ENCODE measurements at regions not wholly inside any gene's neighbourhood (a gene's known extent, or its start where the extent isn't known, plus 50 kb on each side); places are given as distances from the start of the nearest gene placed in this dataset.

DNA sequence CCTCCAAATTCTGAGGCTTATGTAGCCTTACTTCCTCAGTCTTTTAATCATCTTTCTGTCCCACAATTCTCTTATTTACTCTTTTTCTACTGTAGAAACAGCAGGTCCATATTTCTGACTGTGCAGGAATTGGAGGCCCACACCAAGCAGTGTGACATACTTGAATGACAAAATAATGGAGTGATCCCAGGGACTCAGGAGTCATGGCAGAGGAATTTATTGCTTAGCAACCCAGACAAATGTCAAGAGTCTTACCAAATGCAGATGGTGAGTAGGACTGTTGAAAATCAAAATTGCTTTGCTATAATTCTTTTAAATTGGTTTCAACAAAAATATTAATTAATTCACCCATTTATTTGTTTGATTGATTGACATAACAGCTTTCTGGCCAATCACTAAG is 59.9 kb downstream of the HTR1B start:
- no peak overlapping the region for H3K4me3 ChIP-seq (ENCODE audit: low read depth, low read length)
- TF ChIP-seq, protein P1, sequence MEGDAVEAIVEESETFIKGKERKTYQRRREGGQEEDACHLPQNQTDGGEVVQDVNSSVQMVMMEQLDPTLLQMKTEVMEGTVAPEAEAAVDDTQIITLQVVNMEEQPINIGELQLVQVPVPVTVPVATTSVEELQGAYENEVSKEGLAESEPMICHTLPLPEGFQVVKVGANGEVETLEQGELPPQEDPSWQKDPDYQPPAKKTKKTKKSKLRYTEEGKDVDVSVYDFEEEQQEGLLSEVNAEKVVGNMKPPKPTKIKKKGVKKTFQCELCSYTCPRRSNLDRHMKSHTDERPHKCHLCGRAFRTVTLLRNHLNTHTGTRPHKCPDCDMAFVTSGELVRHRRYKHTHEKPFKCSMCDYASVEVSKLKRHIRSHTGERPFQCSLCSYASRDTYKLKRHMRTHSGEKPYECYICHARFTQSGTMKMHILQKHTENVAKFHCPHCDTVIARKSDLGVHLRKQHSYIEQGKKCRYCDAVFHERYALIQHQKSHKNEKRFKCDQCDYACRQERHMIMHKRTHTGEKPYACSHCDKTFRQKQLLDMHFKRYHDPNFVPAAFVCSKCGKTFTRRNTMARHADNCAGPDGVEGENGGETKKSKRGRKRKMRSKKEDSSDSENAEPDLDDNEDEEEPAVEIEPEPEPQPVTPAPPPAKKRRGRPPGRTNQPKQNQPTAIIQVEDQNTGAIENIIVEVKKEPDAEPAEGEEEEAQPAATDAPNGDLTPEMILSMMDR (IDR thresholded peaks at IDR 0.05; ENCODE audit: borderline replicate concordance, insufficient read depth, low read depth, low read length) = no peak

GRCh38 chr6:77401231-77401630 is 62.1 kb downstream of the HTR1B start:
- H3K4me3 ChIP-seq (ENCODE audit: low read depth, low read length) = no peak overlapping the region
- TF ChIP-seq, protein P1 (IDR thresholded peaks at IDR 0.05; ENCODE audit: borderline replicate concordance, insufficient read depth, low read depth, low read length) = no peak

DNA sequence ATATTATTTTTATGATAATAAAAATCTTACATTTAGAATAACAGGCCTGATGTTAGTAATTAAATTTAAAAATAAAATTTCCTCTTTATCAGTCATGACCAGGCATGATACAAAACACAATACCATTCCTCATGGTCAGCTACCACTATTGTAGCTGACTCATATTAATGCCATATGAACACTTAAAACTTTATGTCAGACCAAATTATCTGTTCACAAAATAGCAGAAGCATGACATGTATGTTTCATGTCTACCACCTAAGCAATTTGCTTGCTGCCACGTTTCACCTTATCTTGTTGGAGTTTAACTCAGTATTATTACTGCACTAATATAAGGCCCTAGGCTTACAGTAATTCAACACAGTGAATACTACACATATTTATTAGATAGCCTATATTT is 65.7 kb downstream of the HTR1B start:
- TF ChIP-seq, protein P1 (IDR thresholded peaks at IDR 0.05; ENCODE audit: borderline replicate concordance, insufficient read depth, low read depth, low read length) = no peak
- no peak overlapping the region for H3K4me3 ChIP-seq (ENCODE audit: low read depth, low read length)

- TF ChIP-seq, protein P1 (IDR thresholded peaks at IDR 0.05; ENCODE audit: borderline replicate concordance, insufficient read depth, low read depth, low read length) = no peak
- no peak overlapping the region for H3K4me3 ChIP-seq (ENCODE audit: low read depth, low read length)
Observed at GRCh38 chr6:77389402-77389801, 73.9 kb downstream of the HTR1B start.

DNA sequence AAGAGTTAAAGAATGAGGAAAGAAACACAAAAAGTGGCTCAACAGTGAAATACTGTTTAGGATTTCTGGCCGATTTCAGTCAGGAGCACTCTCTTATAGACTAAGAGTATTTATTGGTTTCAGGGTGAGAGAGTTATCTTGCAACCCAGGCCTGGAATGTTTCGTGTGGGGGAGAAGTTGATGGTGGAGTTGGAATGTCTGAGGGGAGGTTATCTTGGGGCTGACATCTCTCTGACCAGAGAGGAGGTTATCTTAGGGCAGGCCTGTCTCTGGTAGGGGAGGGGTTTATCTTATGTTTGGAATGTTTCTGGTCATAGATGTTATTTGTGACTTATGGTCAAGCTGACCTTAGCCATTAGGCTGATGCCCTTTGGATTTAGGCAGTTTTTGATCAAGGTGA is 80.3 kb downstream of the HTR1B start:
- TF ChIP-seq, protein P1 (IDR thresholded peaks at IDR 0.05; ENCODE audit: borderline replicate concordance, insufficient read depth, low read depth, low read length) = no peak
- no peak overlapping the region for H3K4me3 ChIP-seq (ENCODE audit: low read depth, low read length)

GRCh38 chr6:77373955-77374354 is 89.3 kb downstream of the HTR1B start:
- no peak overlapping the region for H3K4me3 ChIP-seq (ENCODE audit: low read depth, low read length)

DNA sequence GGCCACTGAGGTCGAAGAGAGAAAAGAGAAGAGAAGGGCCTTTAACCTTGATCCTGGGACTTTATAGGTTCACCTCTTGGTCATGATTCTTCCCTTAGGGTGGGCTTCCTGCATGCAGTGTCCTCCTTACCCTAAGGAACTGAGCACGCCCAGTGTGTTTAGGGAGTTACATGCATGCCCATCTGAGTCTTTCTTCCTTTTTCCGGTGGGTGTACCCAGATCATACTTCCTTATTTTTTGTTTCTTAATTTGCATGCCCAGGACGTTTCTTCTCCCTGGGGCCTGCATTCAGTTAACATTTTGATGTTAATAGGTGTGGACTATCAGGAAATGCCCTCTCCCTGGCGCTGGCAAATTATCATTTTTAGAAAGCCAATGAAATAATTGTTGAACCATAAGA is 91.5 kb downstream of the HTR1B start:
- TF ChIP-seq, protein P1 (IDR thresholded peaks at IDR 0.05; ENCODE audit: borderline replicate concordance, insufficient read depth, low read depth, low read length) = no peak
- H3K4me3 ChIP-seq (ENCODE audit: low read depth, low read length) = no peak overlapping the region

More at GRCh38 chr6:77373955-77374354, 89.3 kb downstream of the HTR1B start:
- TF ChIP-seq, protein P1 (IDR thresholded peaks at IDR 0.05; ENCODE audit: borderline replicate concordance, insufficient read depth, low read depth, low read length) = no peak

Measured in GM12875 (cell line).